A549 (cell line): ENCODE measurements at regions not wholly inside any gene's neighbourhood (a gene's known extent, or its start where the extent isn't known, plus 50 kb on each side); places are given as distances from the start of the nearest gene placed in this dataset.

Experiments used
- ATAC-seq, 2 experiments: fragments of 200-7000 bp in 1 of 2; fragments of >200 bp in 1 of 2; cut with Nextera tagmentation in 1 of 2; cut with Tn5 transposase in 1 of 2; 3 replicates each; pipeline versions ENCODE4 v1.8.0 to v1.9.1; 2018 to 2020; ENCODE audit warnings: mild to moderate bottlenecking in 1 of 2, moderate library complexity in 1 of 2
- CTCF ChIA-PET: fragments of 300-600 bp; sonication (Branson Sonifier 250); formaldehyde crosslinking; extraction: SDS; loops from one replicate; lab custom pipeline; 2021; ENCODE audit warnings: antibody characterized with exemption, inconsistent platforms; lab: Yijun Ruan, JAX
- POLR2A ChIA-PET: fragments of 350-600 bp; formaldehyde crosslinking; extraction: SDS; loops from one replicate; lab custom pipeline; 2021; ENCODE audit warnings: antibody characterized with exemption, inconsistent platforms; lab: Yijun Ruan, JAX
- DNase-seq, 2 experiments: peaks; one replicate each; pipeline versions ENCODE4 v3.0.0 to v3.0.0-alpha.2; 2011 to 2016; ENCODE audit warnings: low read depth in 1 of 2, low spot score in 1 of 2
- FAIRE-seq: peaks from 2 replicates; lab custom pipeline; 2011; peaks lifted over from hg19 to GRCh38; lab: Jason Lieb, UNC
- H3K27ac ChIP-seq, 2 experiments: fragments of >200 bp; sonication (Bioruptor Twin); formaldehyde crosslinking; 3 replicates each; pipeline ENCODE4 v1.5.1; 2016 to 2017
- H3K4me1 ChIP-seq: fragments of >200 bp; sonication (Bioruptor Twin); formaldehyde crosslinking; 3 replicates; pipeline ENCODE4 v1.6.1; 2016
- H3K4me2 ChIP-seq: fragments of >200 bp; sonication (Bioruptor Twin); formaldehyde crosslinking; 3 replicates; pipeline ENCODE4 v1.6.1; 2016
- H3K4me3 ChIP-seq: fragments of >200 bp; sonication (Bioruptor Twin); formaldehyde crosslinking; 3 replicates; pipeline ENCODE4 v1.5.1; 2016
- H3K9me3 ChIP-seq: fragments of >200 bp; sonication (Bioruptor Twin); formaldehyde crosslinking; 3 replicates; pipeline ENCODE4 v1.6.1; 2016
- BHLHE40 ChIP-seq: IDR thresholded peaks from 2 replicates; pipeline ENCODE4 v1.6.1; 2012; ENCODE audit warnings: low read depth, low read length, inconsistent platforms
- CBX8 ChIP-seq: fragments of 200-600 bp; sonication (generic); IDR thresholded peaks from 2 replicates; pipeline ENCODE4 v1.6.1; 2016
- CHD4 ChIP-seq: fragments of 200-600 bp; sonication (generic); IDR thresholded peaks from 2 replicates; pipeline ENCODE4 v1.6.1; 2016; ENCODE audit warnings: antibody characterized with exemption, mild to moderate bottlenecking, borderline replicate concordance
- EHMT2 ChIP-seq: fragments of 200-600 bp; sonication (generic); IDR thresholded peaks from 2 replicates; pipeline ENCODE4 v1.6.1; 2016; ENCODE audit warnings: antibody characterized with exemption, low read depth, mild to moderate bottlenecking, moderate library complexity
- FOSB ChIP-seq: fragments of 250-450 bp; sonication (Bioruptor Pico); IDR thresholded peaks from 2 replicates; pipeline ENCODE4 v1.5.0; 2020; ENCODE audit warnings: mild to moderate bottlenecking, moderate library complexity
- FOSL2 ChIP-seq, 2 experiments: fragments of 450-650 bp in 1 of 2; fragments of >200 bp in 1 of 2; sonication (Bioruptor Twin) in 1 of 2; formaldehyde crosslinking; IDR thresholded peaks; 2 replicates each; pipeline versions ENCODE4 v1.5.0 to v1.6.1; 2016 to 2020; ENCODE audit warnings: mild to moderate bottlenecking in 1 of 2, moderate library complexity in 1 of 2
- FOXS1 ChIP-seq: fragments of 250-450 bp; sonication (Bioruptor Pico); IDR thresholded peaks from 2 replicates; pipeline ENCODE4 v1.5.0; 2020; ENCODE audit warnings: mild to moderate bottlenecking, moderate library complexity
- HDAC2 ChIP-seq: fragments of 200-600 bp; sonication (generic); IDR thresholded peaks from 2 replicates; pipeline ENCODE4 v1.6.1; 2016
- HES2 ChIP-seq: fragments of >200 bp; sonication (Bioruptor Twin); formaldehyde crosslinking; IDR thresholded peaks from 2 replicates; pipeline ENCODE4 v1.6.1; 2016
- HEYL ChIP-seq: fragments of 250-450 bp; sonication (Bioruptor Pico); IDR thresholded peaks from 2 replicates; pipeline ENCODE4 v1.8.0; 2021; ENCODE audit warnings: mild to moderate bottlenecking, moderate library complexity
- HOXB5 ChIP-seq: fragments of 250-450 bp; sonication (Bioruptor Pico); IDR thresholded peaks from 2 replicates; pipeline ENCODE4 v1.5.0; 2020; ENCODE audit warnings: mild to moderate bottlenecking, moderate library complexity
- JUNB ChIP-seq: fragments of >200 bp; sonication (Bioruptor Twin); formaldehyde crosslinking; IDR thresholded peaks from 2 replicates; pipeline ENCODE4 v1.6.1; 2016
- KDM5A ChIP-seq: fragments of 200-600 bp; sonication (generic); IDR thresholded peaks from 2 replicates; pipeline ENCODE4 v1.6.1; 2016; ENCODE audit warnings: antibody characterized with exemption, mild to moderate bottlenecking
- MAFK ChIP-seq: fragments of 450-650 bp; IDR thresholded peaks from 2 replicates; pipeline ENCODE4 v1.6.1; 2014; ENCODE audit not compliant: partially characterized antibody
- MAZ ChIP-seq: fragments of 150-350 bp; IDR thresholded peaks from 2 replicates; pipeline ENCODE4 v1.6.1; 2014; ENCODE audit warnings: antibody characterized with exemption, low read depth, low read length, borderline replicate concordance
- NPAS2 ChIP-seq: fragments of 250-450 bp; sonication (Bioruptor Pico); IDR thresholded peaks from 2 replicates; pipeline ENCODE4 v1.8.0; 2022; ENCODE audit warnings: mild to moderate bottlenecking, moderate library complexity, borderline replicate concordance
- PBX3 ChIP-seq: IDR thresholded peaks from 2 replicates; pipeline ENCODE4 v1.6.1; 2012
- RAD21 ChIP-seq, 2 experiments: fragments of >200 bp in 1 of 2; sonication (Bioruptor Twin) in 1 of 2; formaldehyde crosslinking in 1 of 2; IDR thresholded peaks in 1 of 2; conservative IDR thresholded peaks in 1 of 2; 2 replicates in 1 of 2; 3 replicates in 1 of 2; pipeline ENCODE4 v1.6.1; 2012 to 2018; ENCODE audit warnings: inconsistent platforms in 1 of 2
- RFX5 ChIP-seq: fragments of 450-650 bp; IDR thresholded peaks from 2 replicates; pipeline ENCODE4 v1.7.1; 2014; ENCODE audit warnings: antibody characterized with exemption, mild to moderate bottlenecking, moderate library complexity
- RNF2 ChIP-seq: fragments of 200-600 bp; sonication (generic); IDR thresholded peaks from 2 replicates; pipeline ENCODE4 v1.6.1; 2016; ENCODE audit warnings: low read depth, mild to moderate bottlenecking, antibody characterized with exemption, moderate library complexity, borderline replicate concordance
- SMC3 ChIP-seq: fragments of >200 bp; sonication (Bioruptor Twin); formaldehyde crosslinking; IDR thresholded peaks from 3 replicates; pipeline ENCODE4 v1.6.1; 2018; ENCODE audit warnings: inconsistent platforms
- SREBF2 ChIP-seq: fragments of 450-650 bp; IDR thresholded peaks from 2 replicates; pipeline ENCODE4 v1.6.1; 2014; ENCODE audit warnings: mild to moderate bottlenecking, moderate library complexity
- TP53 ChIP-seq: fragments of 250-450 bp; sonication (Bioruptor Pico); IDR thresholded peaks from 2 replicates; pipeline ENCODE4 v1.5.0; 2021; ENCODE audit warnings: mild to moderate bottlenecking, moderate library complexity
- ZNF302 ChIP-seq: fragments of 250-450 bp; sonication (Bioruptor Pico); IDR thresholded peaks from 2 replicates; pipeline ENCODE4 v1.9.0; 2021; ENCODE audit warnings: inconsistent platforms, mild to moderate bottlenecking, moderate library complexity
- ZSCAN20 ChIP-seq: fragments of 250-450 bp; sonication (Bioruptor Pico); IDR thresholded peaks from 2 replicates; pipeline ENCODE4 v1.8.0; 2022; ENCODE audit warnings: mild to moderate bottlenecking, moderate library complexity
- WGBS: methylation state at CpG from one replicate; pipeline ENCODE4 v1.1.6; 2017; ENCODE audit errors: missing lambda C conversion rate; 5-methylcytosine and 5-hydroxymethylcytosine counted together
- TF ChIP-seq, protein P1 (sequence below): fragments of 250-450 bp; sonication (Bioruptor Pico); IDR thresholded peaks from 2 replicates; pipeline ENCODE4 v1.5.0; 2020; ENCODE audit warnings: low read depth, mild to moderate bottlenecking, moderate library complexity
- TF ChIP-seq, protein P2 (sequence below): fragments of 450-650 bp; IDR thresholded peaks from 2 replicates; pipeline ENCODE4 v1.6.1; 2014; ENCODE audit warnings: antibody characterized with exemption

DNA sequence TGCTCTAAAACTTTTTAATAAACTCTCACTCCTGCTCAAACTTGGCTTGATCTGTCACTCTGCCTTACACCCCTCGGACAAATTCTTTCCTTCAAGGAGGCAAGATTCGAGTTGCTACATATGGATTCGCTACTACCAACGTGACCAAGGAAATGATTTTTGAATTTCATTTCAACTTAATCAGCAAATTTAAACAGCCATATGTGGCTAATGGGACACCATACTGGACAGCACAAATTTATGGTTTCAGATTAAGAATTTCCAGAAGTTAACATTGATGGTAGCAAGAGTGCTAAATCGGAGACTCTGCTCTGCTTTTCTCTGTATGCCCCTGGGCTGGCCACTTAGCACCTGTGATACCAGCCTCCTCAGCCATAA is 318.2 kb upstream of the PSMD7 start:
- ChIA-PET CTCF (no interaction called here), POLR2A (no interaction called here)
- no peak for TF ChIP-seq RAD21 (conservative IDR thresholded peaks at IDR 0.05 in 1 of 2, IDR thresholded peaks at IDR 0.05 in 1 of 2)
- TF ChIP-seq NPAS2 (CRISPR knock-in tag): no peak
- no peak for TF ChIP-seq BHLHE40
- peak; percentile 68 for TF ChIP-seq MAFK
- no peak for TF ChIP-seq ZNF302 (CRISPR knock-in tag)
- Histone ChIP-seq H3K4me1 (no peaks in the 10 kb centered on the region), H3K4me3 (no peak overlapping the region), H3K27ac (no peak overlapping the region), H3K9me3 (no peaks in the 10 kb centered on the region; the same call in 2 of the 3 replicates), H3K4me2 (no peak overlapping the region)
- FAIRE-seq (no peak), DNase-seq (no peak), ATAC-seq (no peak)
- 4% methylated on average over 5 of the region's 5 CpGs for whole genome bisulfite sequencing

DNA sequence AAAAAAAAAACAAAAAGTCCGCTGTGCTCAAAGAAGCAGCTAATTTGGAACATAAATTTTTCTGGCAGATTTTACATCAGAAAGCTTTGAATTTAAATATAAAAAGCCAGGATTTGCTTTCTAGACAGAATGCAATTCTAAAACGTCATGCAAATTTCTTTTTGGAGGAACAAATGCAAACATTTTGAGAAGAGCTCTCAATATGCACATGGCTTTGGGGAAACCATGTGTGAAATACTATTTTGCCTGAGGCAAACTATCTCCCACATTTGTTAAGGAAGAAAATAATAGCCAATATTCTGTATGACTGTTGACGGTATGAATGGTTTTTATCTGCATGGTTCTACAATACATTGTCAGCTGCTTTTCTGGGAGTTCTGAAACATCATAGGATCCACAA is 320.0 kb upstream of the PSMD7 start:
- ChIA-PET POLR2A (no interaction called here), CTCF (interaction anchor here (0.5 to 0.7 kb wide), 3 partner anchors 105 to 199 kb away, joined by 3 to 4 read pairs (median 4); no protein-coding TSS in a partner anchor)
- no peaks in the 10 kb centered on the region; the same call in 2 of the 3 replicates for H3K9me3 ChIP-seq
- TF ChIP-seq CBX8 (no peak), HOXB5 (CRISPR knock-in tag) (no peak), SMC3 (no peak)
- TF ChIP-seq, protein P1, sequence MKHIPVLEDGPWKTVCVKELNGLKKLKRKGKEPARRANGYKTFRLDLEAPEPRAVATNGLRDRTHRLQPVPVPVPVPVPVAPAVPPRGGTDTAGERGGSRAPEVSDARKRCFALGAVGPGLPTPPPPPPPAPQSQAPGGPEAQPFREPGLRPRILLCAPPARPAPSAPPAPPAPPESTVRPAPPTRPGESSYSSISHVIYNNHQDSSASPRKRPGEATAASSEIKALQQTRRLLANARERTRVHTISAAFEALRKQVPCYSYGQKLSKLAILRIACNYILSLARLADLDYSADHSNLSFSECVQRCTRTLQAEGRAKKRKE (CRISPR knock-in tag): no peak
- DNase-seq (no peak), FAIRE-seq (no peak), ATAC-seq (no peak)
- H3K4me1 ChIP-seq: no peaks in the 10 kb centered on the region
- WGBS: 19% methylated on average over 3 of the region's 3 CpGs
- H3K27ac ChIP-seq: no peak overlapping the region
- H3K4me3 ChIP-seq: no peak overlapping the region
- no peak overlapping the region for H3K4me2 ChIP-seq

DNA sequence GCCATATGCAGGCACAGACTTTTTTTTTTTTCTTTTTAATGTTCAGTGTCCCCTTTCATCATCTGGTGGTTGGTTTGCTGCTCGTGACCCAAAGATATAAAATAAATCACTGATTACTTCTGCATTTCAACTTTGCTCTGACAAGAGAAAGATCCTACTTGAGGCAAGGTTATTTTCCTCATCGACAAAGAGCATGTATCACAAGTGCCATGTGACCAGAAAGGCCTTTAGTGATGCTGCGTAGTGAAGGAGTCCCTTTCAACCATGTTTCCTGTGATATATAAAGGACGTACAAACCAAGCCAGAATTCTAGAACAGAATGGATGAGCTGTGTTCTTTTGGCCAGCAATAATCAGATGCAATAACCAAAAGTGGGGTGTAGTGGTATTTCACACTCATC is 323.4 kb upstream of the PSMD7 start:
- FAIRE-seq (no peak), DNase-seq (no peak), ATAC-seq (no peak)
- Histone ChIP-seq H3K9me3 (no peaks in the 10 kb centered on the region; the same call in 2 of the 3 replicates), H3K4me1 (no peaks in the 10 kb centered on the region), H3K4me3 (no peak overlapping the region), H3K4me2 (no peak overlapping the region), H3K27ac (no peak overlapping the region)
- WGBS: 32% methylated on average over 4 of the region's 4 CpGs
- ChIA-PET POLR2A (no interaction called here), CTCF (no interaction called here)
- TF ChIP-seq MAZ: no peak
- no peak for TF ChIP-seq SREBF2
- no peak for TF ChIP-seq PBX3
- TF ChIP-seq, protein P1 (CRISPR knock-in tag): no peak

DNA sequence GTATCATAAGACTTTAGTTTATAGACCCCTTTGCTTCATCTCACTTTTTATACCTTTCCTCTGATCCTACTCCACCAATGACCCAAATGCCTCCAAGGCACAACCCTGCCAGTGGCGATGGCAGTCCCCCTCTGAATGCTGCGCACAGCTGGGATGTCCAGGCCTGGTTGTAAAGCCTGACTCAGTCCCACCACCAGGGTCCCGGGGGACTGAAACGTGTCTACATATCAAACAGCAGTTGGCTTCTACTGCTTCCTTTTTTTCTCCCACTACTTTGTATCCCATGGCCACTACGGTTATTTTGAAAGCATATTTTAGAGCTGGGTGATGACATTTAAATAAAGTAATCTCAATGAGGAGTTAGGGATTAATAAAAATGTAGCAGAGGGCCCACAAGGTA is 329.8 kb upstream of the PSMD7 start:
- whole genome bisulfite sequencing: 9% methylated on average over 5 of the region's 5 CpGs
- POLR2A ChIA-PET: no interaction called here
- no peak for DNase-seq

More for the DNA sequence above, 329.8 kb upstream of the PSMD7 start:
- Histone ChIP-seq H3K4me1 (no peaks in the 10 kb centered on the region), H3K4me3 (no peak overlapping the region), H3K4me2 (no peak overlapping the region), H3K27ac (no peak overlapping the region), H3K9me3 (peaks cover 14% of the 10 kb centered on the region; the same call in 2 of the 3 replicates)
- no peak for TF ChIP-seq FOSB (CRISPR knock-in tag)
- TF ChIP-seq CBX8: no peak
- TF ChIP-seq HDAC2: no peak
- TF ChIP-seq, protein P1 (CRISPR knock-in tag): no peak
- TF ChIP-seq FOXS1: no peak
- TF ChIP-seq JUNB: no peak
- no peak for TF ChIP-seq BHLHE40
- no peak for TF ChIP-seq RFX5
- no peak for TF ChIP-seq ZSCAN20 (CRISPR knock-in tag)
- TF ChIP-seq FOSL2 (IDR thresholded peaks at IDR 0.05): no peak
- no peak for TF ChIP-seq FOSL2 (CRISPR knock-in tag; IDR thresholded peaks at IDR 0.05)
- TF ChIP-seq MAZ: no peak
- TF ChIP-seq KDM5A: no peak
- TF ChIP-seq HEYL (CRISPR knock-in tag): no peak
- no peak for TF ChIP-seq CHD4
- TF ChIP-seq, protein P2, sequence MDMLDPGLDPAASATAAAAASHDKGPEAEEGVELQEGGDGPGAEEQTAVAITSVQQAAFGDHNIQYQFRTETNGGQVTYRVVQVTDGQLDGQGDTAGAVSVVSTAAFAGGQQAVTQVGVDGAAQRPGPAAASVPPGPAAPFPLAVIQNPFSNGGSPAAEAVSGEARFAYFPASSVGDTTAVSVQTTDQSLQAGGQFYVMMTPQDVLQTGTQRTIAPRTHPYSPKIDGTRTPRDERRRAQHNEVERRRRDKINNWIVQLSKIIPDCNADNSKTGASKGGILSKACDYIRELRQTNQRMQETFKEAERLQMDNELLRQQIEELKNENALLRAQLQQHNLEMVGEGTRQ: no peak
- TF ChIP-seq TP53: no peak
- TF ChIP-seq HES2: no peak
- no peak for TF ChIP-seq RNF2
- TF ChIP-seq EHMT2: no peak
- CTCF ChIA-PET: interaction anchor here (1.5 kb wide), 1 partner anchor 11 kb away, joined by 7 read pairs; no protein-coding TSS in a partner anchor
- FAIRE-seq (no peak), ATAC-seq (no peak)
